GM19452 (cell line): ENCODE measurements at regions not wholly inside any gene's neighbourhood (a gene's known extent, or its start where the extent isn't known, plus 50 kb on each side); places are given as distances from the start of the nearest gene placed in this dataset.

Source experiments
- ATAC-seq: cut with Tn5 transposase; IDR thresholded peaks from one replicate; pipeline ENCODE4 v1.9.1; 2021; ENCODE audit not compliant: unreplicated experiment

DNA sequence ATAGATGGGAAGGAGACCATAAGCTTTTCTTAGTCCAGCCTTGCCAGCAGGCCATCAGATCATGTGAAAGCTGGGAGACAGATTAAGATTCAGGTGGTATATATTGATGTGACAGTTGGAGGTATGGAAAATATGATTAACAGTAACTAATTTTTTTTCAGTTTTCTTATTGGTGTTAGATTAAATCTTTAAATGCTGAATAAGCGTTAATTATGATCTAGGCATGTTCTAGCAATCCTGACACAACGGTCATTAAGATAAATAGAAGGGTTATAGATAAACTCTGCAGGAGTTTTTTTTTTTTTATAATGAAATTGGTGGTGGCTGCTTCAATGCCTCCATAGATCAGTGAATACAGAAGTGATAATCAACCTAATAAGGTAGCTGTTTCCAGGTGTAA, 649.5 kb upstream of the TENM3 start:
- ATAC-seq: no peak

DNA sequence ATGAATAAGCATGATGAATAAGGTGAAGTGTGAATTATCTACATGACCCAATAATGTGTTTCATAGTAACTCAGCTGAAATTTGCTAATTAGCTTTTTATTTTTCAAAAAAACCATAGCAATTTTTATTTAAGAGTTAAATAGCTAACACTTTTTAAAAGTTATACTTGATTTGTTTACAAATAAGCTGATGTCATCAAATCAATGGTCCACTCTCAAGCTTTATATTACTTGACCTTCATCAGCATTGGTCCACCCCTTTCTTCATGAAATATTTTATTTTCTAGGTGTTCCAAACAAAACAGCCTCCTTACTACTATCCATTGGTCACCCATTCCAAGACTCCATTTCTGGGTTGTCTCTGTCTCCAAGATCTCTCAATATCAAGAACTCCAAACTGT, 649.0 kb upstream of the TENM3 start:
- ATAC-seq: no peak

DNA sequence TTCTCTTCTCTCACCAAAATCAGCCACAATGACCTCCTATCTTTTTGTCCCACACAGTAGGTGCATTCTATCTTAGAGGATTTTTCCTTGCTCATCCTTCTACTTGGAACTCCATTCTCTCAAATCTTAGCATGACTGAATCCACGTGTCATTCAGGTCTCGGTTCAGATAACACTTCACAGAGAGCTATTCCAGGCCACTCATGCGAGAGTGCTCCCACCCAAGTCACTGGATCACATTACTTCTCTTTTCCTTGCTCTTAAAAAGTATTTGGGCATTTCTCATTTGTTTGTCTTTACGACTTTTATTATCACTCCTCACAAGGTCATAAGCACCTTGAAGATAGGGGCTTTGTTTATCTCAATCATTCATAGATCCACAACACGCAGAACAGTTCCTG, 647.5 kb upstream of the TENM3 start:
- ATAC-seq: no peak

DNA sequence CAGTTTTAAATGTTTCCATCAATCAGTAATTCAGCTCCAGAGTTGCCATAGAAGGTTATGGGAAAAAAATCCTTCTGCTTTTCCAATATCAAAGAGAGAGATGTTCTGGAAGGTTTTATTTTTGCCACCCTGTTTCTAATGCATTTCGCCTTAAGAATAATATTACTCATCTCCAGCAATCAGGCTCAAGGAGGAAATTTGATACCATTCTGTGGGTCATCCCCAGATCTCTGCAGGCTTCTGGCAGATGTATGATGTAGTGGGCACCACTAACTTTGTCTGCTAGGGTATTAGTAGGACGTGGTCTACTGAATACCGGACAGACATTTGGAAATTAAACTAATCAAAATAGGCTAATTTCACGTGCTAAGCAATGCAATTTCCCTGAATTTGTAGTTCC, 645.4 kb upstream of the TENM3 start:
- no peak for ATAC-seq

DNA sequence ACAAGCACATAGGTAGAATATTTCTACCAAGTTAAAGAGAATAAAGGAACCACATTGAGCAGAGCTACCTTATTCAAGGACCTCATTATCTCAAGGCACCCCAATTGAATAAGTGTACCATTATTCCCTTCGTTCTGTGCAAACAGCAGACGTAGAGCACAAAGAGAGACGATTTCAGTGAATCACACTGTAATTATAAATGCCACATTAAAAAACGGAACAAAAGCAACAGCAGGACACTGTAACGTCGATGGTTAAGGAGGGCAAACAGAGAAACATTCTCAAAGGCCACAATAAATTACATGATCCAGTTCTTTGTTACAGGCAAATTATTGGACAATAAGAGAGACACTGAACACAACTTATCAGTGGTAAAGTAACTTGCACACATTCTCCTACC, 644.1 kb upstream of the TENM3 start:
- no peak for ATAC-seq

DNA sequence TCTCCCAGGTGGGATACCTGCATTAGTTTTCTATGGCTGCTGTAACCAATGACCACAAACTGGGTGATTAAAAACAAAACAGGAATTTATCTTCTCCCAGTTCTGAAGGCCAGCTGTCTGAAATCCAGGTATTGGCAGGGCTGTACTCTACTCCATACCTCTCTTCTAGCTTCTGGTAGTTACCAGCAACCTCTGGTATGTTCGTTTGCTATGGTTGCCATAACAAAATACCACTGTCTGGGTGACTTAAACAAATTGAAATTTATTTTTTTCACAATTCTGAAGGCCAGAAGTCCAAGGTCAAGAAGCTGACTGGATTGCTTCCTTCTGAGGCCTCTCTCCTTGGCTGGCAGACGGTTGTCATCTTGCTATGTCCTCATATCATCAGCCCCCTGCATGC, 642.1 kb upstream of the TENM3 start:
- no peak for ATAC-seq

DNA sequence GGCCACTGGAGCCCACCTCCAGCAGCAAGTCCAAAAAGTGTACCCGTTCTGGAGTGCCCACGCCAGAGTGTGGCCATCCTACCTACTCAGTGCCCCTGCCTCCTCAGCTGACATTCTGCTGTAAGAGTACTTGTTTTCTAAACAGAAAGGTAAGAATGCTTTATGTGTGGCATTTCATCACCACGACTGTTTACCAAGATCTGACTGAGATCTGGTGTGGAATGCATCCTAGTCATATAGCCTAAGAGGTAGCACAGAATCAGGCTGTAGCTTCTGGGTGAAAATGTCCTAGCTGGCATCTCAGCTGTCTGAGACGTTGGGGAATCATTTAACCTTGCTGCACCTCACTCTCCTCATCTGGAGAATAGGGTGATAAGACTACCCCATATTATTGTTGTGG, 638.7 kb upstream of the TENM3 start:
- ATAC-seq: no peak

DNA sequence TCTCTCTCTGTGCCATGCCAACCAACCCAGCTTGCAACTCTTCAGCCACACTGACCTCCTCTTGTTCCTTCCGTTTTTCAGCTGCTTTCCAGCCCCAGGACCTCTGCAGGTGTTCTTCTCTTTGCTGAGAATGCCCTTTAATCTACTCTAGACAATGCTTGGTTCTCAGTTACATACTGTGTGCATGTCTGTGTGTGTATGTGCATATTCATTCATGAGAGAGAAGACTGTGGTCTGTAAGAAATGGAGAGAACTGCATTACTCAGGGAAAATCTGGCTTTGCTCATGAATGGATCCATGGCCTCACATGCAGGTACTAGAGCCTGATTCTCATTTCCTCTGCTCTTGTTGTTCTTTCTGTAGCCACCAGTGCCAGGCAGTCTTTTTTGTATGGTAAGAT, 636.9 kb upstream of the TENM3 start:
- ATAC-seq: no peak

DNA sequence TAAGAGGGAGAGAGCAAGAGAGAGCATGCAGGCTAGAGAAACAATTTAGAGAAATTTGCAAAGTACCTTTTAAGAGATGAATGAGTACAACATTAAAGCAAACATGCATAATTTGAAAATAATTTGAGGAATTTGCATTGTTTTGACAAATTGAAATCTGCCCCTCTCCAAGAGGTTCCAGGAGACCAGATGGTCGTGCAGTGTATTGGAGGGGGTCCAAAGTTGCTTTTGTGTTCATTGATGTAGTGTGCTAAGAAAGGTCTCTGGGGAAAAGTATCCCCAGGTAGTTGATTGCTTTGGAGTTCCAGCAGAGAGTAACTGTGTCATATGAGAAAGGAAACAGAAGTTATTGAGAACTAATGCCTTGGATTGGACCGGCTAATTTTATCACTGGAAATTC, 635.0 kb upstream of the TENM3 start:
- ATAC-seq: no peak

DNA sequence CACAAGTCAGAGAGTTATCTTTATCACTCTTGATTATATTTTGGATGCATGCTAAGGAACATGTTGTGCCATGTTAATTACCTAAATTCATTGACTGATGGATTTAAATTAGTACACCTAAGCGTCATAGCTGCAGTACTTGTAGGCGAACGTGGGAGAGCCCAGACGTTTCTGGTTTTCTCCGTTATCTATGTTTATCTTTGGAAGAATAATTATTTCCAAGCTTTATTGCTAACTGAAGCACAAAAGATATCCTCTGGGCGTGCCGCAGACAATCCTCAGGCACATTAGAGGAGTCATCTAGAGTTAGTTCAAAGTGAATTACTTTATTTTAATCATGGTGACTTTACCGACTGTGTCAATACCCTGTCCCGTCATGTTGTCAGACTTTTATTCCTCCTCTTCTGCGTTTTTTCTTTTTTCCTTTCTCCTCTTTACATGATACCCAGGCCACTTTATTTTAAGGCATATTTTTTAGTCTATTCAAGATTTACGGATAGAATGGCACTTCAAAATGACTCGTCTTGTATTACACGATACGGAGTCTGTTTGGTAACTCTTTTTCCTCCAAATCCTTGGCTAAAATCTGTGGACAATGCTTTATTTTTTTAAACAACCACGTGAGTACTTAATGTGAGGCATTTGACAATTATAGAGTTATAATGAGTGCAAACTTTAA, 632.0 kb upstream of the TENM3 start:
- no peak for ATAC-seq

DNA sequence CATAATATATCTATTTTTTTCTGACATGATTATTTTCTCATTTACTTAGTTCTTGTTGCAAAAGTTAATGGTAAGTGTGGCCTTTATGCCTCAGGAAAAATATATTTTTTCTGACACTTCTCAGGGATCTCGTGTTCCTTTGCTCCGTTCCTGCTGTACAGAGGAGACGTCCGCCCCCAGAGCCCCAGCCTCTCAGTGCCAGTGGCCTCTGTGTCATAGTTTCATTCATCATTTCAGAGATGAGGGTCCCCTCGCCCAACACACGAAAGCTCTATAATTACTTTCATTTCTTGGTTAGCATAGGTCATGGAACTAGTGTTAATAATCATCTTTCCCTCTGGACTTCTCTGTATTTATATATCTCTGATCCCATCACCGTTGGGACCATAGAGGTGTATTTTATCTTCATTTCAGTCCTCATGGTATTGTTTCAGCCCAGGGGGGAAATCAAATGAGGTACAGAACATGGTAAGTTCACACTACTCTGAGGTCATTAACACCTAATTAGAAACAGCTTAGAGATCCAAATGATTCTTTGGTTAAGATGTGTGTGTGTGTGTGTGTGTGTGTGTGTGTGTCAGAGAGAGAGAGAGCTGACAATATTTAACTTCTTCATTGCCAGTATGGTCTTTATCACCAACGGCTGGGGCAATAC, 631.1 kb upstream of the TENM3 start:
- ATAC-seq: no peak

DNA sequence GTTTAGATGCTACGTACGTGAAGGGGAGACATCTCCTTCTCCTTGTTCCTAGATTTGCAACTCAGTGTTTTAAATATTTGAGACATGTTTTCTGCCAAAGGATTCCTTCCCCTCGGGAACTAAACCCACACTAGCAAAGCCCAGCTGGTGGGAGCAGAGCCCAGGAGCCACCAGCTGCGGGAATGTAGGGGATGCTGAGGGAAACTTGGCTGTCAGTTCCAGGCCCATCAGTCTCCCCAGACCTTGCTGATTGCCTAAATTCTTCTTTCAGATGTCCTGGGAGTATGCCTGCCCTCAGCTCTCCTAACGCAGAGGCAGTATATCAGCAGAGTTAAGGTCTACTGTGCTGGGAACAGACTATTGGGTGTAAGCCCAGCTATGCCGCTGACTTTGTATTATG, 630.0 kb upstream of the TENM3 start:
- ATAC-seq: no peak

DNA sequence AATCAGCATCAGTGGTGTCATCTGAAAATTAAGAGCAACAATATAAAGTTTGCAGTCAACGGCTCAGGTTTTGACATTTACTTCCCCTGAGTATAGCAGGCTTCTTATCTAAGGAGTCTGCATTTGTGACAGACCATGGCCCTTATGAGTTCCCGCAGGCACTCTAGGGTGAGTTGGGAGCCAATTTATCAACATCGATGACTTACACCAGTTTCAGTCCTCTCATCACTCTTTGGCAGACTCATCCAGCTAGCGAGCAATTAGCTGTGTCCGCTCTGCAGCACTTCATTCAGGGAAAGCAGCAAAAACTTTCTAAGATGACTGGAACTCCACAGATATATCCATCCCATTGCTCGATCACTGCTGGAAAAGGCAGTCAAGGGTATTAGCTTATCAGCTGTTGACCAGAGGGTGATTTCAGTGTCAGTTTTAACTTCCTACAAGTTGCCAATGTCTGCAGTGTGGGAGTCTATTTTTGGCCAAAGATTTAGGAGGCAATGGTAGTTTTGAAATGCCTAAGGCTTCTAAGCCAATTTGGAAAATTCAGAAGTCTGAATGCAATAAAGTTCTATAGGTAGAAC, 625.1 kb upstream of the TENM3 start:
- ATAC-seq: no peak

DNA sequence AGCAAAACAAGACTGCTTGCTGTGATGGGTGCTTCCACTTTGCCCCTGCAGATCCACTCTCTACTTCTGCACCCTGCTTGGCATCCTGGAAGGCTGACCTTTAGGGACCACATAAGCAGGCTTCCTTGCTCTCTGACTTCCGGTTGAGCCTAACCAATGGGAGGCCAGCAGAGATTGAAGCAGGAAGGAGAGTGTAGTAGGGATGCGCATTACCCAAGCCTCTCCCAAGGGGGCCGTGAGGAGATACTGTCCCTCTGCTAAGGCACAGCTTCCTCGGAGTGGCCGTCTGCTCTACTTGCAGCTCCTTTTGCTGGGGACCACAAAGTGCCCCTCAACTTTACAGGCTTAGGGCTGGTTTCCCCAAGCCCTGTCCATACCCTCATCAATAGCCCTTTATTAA, 624.3 kb upstream of the TENM3 start:
- no peak for ATAC-seq

DNA sequence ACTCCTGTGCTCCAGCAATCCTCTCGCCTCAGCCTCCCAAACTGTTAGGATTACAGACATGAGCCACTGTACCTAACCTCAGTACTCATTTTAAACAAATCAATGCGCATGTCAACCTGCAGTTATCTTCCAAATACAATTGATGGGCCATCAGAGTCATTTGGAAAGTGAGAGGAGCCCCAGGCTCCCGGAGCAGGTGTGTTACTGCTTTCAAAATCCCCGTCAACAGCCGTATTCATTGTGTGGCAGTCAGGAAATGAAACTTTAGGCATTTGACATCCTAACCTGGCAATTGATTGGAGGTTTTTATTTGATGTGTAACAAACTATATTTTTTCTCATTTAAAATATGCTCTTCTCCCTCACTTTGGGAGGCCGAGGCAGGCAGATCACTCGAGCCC, 623.6 kb upstream of the TENM3 start:
- ATAC-seq: no peak

DNA sequence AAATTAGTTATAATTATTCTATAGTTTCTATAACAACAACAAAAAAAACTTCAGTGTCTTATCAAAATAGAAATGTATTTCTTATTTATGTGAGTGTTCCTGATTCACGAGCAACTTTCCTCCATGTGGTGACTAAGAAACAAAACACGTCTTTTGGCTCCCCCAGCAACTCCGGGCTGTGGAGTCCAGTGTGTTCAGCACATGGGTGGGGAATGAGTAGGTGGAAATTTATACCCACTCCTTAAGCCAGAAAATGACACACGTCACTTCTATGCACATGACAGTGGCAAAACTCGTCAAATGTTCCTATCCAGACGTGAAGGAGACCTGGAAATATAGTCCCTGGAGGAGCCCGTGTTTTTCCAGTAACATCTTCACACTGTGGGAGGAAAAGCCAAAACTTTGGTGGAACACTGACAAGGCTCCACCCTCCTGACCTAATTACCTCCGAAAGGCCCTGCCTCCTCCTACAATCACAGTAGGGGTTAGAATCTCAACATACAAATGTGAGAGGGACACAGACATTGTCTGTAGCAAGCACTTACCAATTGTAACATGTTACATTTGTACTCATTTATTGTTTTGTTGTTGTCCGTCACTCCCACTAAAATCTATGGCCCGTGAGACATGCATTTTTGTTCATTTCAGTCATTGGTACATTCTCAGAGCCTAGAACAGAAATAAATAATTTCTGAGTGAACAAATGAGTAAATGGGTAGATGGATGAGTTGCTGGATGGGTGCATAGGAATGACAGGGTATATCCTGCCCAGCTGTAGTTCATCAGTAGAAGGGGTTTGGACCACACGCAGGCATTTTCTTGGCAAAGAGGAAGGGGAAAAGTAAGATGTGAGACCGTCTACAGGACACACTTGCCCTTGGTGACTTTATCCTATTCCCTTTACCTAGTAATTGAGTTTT, 605.8 kb upstream of the TENM3 start:
- no peak for ATAC-seq

DNA sequence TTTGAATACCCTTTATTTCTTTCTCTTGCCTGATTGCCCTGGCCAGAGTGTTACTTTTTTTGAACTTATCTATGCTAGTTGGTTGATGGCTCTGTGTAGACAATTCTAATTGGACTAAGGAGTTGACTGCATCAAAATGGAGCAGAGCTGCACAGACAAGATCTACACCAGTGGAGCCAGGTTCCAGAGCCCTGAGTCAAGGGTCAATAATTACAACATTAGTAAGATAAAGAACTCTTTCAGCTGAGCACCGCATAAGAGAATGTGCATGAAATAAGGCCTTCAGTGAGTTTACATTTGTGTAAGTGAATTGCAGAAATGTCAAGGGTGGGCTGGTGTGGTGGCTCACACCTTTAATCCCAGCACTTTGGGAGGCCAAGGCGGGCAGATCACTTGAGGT, 599.7 kb upstream of the TENM3 start:
- ATAC-seq: no peak

DNA sequence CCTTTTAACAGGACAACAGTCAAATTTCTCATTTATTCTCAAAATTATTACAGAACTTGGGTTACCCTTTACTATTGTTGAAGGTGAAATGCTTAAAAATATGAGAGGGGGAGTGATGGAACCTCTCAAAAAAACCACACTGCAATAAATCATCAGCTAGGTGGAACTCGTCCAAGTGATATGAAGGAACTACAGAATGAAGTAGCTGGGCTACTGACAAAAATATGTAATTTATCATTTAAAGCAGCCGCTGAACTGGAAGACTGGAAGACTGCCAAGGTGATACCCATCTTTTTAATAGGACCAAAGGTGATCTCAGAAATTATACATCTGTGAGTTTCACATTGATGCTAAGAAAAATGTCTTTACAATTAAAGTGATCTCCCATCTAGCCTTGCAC, 597.7 kb upstream of the TENM3 start:
- no peak for ATAC-seq

DNA sequence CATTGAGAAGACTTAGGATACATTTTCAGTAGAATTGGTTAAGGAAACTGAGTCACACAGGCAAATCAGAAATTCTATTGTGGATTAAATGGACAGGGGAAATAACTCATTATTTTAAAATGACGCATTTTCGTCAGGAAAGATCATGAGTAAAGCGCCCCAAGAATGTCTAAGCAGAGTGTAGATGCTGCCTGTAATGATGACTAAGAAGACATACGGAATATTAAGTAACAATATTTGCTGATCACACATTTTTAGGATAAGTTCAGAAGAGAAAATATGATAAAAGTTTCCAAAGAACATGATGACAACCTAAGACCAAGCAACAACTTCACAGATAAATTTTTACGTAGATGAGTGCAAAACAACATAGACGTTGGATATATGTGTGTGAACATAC, 596.3 kb upstream of the TENM3 start:
- no peak for ATAC-seq

DNA sequence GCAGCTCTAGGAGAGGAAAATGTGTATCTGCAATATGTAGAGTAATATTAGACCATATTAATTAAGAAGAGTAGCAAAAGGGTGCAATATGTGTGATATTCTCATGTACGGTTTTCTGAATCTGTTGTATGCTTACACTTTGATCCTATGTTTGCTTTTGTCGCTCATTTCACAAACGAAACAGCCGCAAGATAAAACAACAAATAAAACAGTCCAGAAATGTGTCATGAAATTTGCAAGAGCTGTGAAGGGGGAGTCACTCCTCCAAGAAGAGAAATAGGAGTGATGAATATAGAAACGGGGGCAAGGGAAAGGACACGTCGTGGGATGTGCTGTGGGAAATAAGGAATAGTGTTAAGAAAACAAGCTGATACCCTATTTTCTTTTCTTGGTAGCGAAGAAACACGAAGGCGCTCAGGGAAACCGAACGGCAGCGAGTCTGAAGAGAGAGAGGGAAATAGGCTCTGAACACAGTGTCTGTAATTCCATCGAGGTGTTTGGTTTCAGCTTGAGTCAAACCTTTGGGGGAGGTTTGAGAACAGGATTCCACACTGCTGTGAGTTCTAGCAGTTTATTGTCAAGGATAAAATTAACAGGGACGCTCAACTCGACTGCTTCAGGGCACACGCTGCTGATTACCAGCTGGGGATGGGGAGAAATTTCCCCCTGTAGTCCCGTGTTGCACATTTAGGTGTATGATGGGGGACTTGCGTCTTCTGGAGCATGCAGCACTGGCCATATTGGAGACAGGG, 595.6 kb upstream of the TENM3 start:
- no peak for ATAC-seq
